ENCODE measurements at regions not wholly inside any gene's neighbourhood (a gene's known extent, or its start where the extent isn't known, plus 50 kb on each side); places are given as distances from the start of the nearest gene placed in this dataset.

DNA sequence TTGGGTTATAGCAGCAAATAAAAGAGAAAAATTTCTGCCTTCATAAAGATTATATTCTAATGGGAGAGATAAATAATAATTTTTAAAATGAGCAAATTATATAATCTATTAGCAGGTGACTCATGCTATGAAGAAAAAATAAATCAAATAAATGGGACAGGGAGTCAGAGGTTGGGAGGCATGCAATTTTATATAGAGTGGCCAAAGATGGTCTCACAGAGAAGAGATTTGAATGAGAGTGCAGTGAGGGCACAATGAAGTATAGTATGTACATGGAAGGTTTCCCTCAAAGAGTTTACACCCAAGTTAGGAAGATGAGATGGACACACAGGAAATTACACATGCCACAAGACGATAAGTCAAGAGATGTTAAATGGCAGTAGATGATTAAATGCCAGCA lies 369.4 kb downstream of the TXNL1 start:
- Histone ChIP-seq H4K5ac (ENCODE audit: insufficient read length, low read depth, low read length) (no peak overlapping the region), H2BK120ac (ENCODE audit: low read depth, low read length, poor library complexity, severe bottlenecking) (no peak overlapping the region), H2AK5ac (ENCODE audit: insufficient read length, low read length) (no peak overlapping the region), H3K9ac (ENCODE audit: extremely low read depth, insufficient read length, low read length) (no peak overlapping the region), H3K18ac (ENCODE audit: insufficient read length, low read depth, low read length) (no peak overlapping the region), H3K23me2 (ENCODE audit: insufficient read length, low read depth, low read length, poor library complexity, severe bottlenecking) (no peaks in the 10 kb centered on the region), H3K4me2 (ENCODE audit: insufficient read depth, insufficient read length, low read length) (no peak overlapping the region), H2AFZ (ENCODE audit: low read length) (no peak overlapping the region), H2BK5ac (ENCODE audit: insufficient read length, low read length) (no peak overlapping the region), H3T11ph (ENCODE audit: low read length) (no peak overlapping the region), H3K23ac (ENCODE audit: insufficient read length, low read depth, low read length) (no peak overlapping the region), H2BK12ac (ENCODE audit: insufficient read length, low read depth, low read length) (no peak overlapping the region), H3K79me1 (ENCODE audit: insufficient read depth, low read depth, low read length, poor library complexity, severe bottlenecking) (no peaks in the 10 kb centered on the region), H2BK20ac (ENCODE audit: low read depth, low read length, poor library complexity, severe bottlenecking) (no peak overlapping the region), H4K8ac (replicated peaks; ENCODE audit: insufficient read length, low read depth, low read length) (no peak overlapping the region), H3K79me2 (ENCODE audit: insufficient read depth, low read length) (no peaks in the 10 kb centered on the region), H3K27me3 (ENCODE audit: insufficient read depth, low read length) (no peaks in the 10 kb centered on the region), H2BK15ac (ENCODE audit: low read depth, low read length) (no peak overlapping the region), H3K14ac (ENCODE audit: insufficient read depth, low read length) (no peak overlapping the region), H4K91ac (ENCODE audit: insufficient read length, low read depth, low read length) (no peak overlapping the region), H3K56ac (ENCODE audit: insufficient read length, low read depth, low read length) (no peak overlapping the region), H3K27ac (ENCODE audit: insufficient read length, low read depth, low read length) (no peak overlapping the region), H3K9me3 (ENCODE audit: control insufficient read depth, low read depth, low read length) (no peaks in the 10 kb centered on the region), H3K4ac (ENCODE audit: low read depth, low read length) (no peak overlapping the region), H3K4me1 (ENCODE audit: insufficient read depth, low read length) (no peaks in the 10 kb centered on the region), H4K20me1 (ENCODE audit: control insufficient read depth, insufficient read depth, insufficient read length) (no peaks in the 10 kb centered on the region)
- H3K36me3 Mint-ChIP-seq (ENCODE audit: insufficient read depth in 1 of 3, low read depth in 3 of 3): no peaks in the 10 kb centered on the region
- no peaks in the 10 kb centered on the region for H3K4me1 Mint-ChIP-seq
- TF ChIP-seq, protein P1, sequence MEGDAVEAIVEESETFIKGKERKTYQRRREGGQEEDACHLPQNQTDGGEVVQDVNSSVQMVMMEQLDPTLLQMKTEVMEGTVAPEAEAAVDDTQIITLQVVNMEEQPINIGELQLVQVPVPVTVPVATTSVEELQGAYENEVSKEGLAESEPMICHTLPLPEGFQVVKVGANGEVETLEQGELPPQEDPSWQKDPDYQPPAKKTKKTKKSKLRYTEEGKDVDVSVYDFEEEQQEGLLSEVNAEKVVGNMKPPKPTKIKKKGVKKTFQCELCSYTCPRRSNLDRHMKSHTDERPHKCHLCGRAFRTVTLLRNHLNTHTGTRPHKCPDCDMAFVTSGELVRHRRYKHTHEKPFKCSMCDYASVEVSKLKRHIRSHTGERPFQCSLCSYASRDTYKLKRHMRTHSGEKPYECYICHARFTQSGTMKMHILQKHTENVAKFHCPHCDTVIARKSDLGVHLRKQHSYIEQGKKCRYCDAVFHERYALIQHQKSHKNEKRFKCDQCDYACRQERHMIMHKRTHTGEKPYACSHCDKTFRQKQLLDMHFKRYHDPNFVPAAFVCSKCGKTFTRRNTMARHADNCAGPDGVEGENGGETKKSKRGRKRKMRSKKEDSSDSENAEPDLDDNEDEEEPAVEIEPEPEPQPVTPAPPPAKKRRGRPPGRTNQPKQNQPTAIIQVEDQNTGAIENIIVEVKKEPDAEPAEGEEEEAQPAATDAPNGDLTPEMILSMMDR (conservative IDR thresholded peaks at IDR 0.05): no peak
- DNase-seq: no peak
- no CpG with 5 or more reads among the region's 1 CpG for WGBS (ENCODE audit: extremely low coverage, insufficient read length, low lambda C conversion rate)
- H3K27me3 Mint-ChIP-seq (ENCODE audit: low read depth): no peaks in the 10 kb centered on the region
- H3K9me3 Mint-ChIP-seq: no peaks in the 10 kb centered on the region
- no peak overlapping the region for H3K27ac Mint-ChIP-seq
- no peak overlapping the region for H3K4me3 Mint-ChIP-seq
